Fibroblast of the conjunctiva (primary cell): ENCODE measurements at regions not wholly inside any gene's neighbourhood (a gene's known extent, or its start where the extent isn't known, plus 50 kb on each side); places are given as distances from the start of the nearest gene placed in this dataset.
"Not testable (repeated sequence)": the region's sequence is repeated elsewhere in the genome, so short reads cannot be mapped to it uniquely, and the experiment has no call there.

ENCODE experiments used
- DNase-seq: peaks from one replicate; pipeline ENCODE4 v3.0.0-alpha.2; 2010; ENCODE audit warnings: low read depth

- no peak for DNase-seq
These were observed 1053.6 kb upstream of the SEL1L start for GRCh38 chr14:82587226-82587625.

GRCh38 chr14:82595466-82595865, 1061.8 kb upstream of the SEL1L start:
- DNase-seq, result no peak

- DNase-seq, result no peak
These were observed 1069.1 kb upstream of the SEL1L start for GRCh38 chr14:82602794-82603193.

DNA sequence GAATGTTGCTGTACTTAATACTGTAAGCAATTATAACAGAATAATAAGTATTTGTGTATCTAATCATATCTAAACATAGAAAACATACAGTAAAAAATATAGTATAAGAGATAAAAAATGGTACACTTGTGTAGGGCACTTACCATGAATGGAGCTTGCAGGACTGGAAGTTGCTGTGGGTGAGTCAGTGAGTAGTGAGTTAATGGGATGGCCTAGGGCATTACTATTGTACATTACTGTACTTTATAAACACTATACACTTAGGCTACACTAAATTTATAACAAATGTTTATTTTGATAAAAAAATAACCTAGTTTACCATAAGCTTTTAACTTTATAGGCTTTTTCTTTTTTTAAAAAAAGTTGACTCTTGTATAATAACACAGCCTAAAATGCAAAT, 1071.2 kb upstream of the SEL1L start:
- DNase-seq, result no peak

- no peak for DNase-seq
These were observed 1088.3 kb upstream of the SEL1L start for GRCh38 chr14:82621881-82622450.

GRCh38 chr14:82626156-82627066, 1092.8 kb upstream of the SEL1L start:
- no peak for DNase-seq

GRCh38 chr14:82635915-82636314, 1102.3 kb upstream of the SEL1L start:
- DNase-seq, result no peak

GRCh38 chr14:82636426-82636825, 1102.8 kb upstream of the SEL1L start:
- DNase-seq, result no peak

DNA sequence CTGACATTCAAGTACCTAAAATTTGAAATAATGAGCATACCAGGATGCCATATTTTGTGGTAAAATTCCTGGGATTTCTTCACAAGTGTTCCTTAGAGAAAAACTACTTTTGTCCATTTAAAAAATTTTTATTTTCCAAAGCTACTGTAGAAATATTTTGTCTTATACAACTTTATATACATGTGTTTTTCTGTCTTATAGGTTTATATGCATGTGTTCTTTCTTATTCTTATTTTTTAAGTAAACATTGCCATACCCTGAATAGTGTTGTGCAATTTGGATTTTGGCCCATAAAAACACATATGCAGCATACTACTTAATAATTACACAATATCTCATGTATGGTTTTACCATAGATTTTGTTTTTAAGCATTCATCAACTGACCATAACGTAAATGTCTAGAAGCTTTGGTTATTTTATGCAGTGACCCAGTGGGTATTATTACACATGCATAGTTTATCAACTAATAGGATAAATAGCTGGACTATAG, 1107.4 kb upstream of the SEL1L start:
- DNase-seq, result peak; percentile 1

DNA sequence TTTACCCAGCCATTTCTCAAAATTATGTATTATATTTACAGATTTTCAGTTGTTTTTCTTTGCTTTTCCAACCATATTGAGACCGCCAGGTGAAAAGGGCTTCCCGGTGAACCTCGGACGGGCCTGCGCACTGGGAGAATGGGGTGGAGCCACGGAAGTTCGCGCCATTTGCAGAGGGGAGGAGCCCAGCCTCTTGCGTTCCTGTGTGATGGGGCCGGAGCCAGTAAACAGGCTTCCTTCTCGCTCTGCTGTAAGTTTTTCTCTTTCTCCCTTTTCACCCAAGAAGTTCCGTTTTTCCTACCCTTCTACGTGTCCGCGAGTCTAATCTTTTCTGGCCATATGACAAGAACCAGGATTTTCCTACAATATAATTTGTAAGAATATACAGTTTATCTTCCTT, 1108.8 kb upstream of the SEL1L start:
- DNase-seq, result peak; percentile 1

- DNase-seq, result no peak
These were observed 1113.6 kb upstream of the SEL1L start for GRCh38 chr14:82647088-82647810.

GRCh38 chr14:82655770-82656169, 1122.1 kb upstream of the SEL1L start:
- no peak for DNase-seq

- no peak for DNase-seq
These were observed 1123.6 kb upstream of the SEL1L start for GRCh38 chr14:82657186-82657675.

DNA sequence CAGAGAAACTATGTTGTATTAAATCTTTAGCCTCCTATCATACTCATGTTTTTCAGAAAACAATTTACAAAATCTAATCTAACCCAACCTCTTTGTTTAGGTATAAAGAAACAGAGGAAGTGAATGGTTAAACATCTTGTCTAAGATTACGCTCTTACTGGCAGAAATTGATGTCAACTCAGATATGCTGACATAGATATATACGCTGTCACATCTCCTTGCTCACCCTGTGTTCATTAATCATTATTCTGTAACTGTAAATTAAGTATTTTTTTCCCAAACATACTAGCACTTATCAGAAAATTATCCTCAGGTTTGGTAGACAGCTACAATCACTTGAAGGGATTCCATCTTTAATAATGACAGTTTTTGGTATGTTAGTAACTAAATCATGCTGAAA, 1127.6 kb upstream of the SEL1L start:
- DNase-seq, result no peak

DNA sequence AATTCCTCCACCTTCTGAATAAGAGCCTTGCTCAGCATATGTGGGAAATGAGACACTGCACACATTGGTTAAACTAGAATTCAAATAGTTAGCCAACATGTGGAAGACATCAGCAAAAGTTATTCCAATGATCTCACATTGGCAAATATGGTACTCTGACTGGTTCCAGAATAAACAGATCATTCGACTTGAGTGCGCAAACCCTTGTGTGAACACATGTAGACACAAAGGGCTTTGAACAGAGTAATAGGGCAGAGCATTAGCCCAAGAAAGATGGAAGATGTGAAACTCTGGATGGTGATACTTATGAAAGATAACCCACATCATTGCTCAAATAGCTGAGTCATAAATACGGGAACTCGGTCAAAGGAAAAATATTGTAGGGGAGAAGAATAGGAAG, 1133.4 kb upstream of the SEL1L start:
- DNase-seq, result peak; percentile 83

- peak; percentile 1 for DNase-seq
These were observed 1133.8 kb upstream of the SEL1L start for GRCh38 chr14:82667501-82667900.

DNA sequence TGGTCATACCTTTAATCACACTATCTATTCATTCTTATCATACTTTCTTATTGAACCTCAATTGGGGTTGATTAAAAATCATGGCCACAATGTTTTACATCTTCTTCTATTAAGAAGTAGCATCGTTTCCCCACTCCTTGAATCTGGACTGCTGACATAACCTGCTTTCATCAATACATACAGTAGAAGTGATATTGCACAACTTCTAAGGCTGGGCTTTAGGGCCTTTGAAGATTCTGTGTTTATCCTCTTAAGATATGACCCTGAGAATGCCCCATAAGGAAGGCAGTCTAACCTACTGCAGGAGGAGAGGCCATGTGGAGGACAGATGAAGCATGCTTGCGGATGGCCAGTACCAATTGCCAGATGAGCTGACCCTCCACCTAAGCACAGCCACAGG, 1142.8 kb upstream of the SEL1L start:
- DNase-seq, result no peak

DNA sequence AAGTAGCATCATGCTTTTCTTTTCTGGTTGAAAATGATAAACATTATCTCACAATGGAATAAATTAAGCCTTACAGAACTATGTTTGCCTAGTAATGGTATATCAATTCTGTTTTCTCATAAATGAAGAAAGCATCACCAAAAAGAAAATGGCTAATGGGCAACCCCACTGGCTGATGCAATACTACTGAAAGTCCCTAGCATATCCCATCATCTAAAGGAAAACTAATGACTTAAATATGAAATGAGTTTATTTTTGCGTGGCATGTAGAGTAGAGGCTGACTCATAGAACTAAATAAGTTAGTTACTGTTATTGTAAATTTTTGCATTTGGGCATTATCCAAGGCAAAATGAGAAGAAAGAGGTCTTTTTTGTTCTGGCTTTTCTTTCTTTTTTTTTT, 1156.3 kb upstream of the SEL1L start:
- peak; percentile 49 for DNase-seq

DNA sequence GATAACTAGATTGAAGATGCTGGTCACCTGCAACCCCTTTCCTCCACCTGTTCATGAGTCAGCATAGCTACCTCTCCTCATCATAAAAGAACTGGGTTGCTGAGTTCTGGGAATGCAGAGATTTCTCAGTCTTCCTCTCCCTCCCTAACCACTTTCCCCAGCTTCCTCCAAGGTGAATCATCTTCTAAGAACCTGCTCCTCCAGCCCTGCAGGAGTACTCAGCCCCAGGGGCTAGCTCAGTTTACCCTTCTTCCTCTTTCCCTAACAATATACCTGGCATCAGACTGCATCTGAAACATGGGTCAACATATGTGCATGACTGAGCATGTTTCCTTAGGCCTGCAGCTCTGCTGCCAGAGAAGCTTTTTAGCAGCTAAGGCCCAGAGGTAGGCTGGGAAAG, 1157.5 kb upstream of the SEL1L start:
- not testable (repeated sequence) for DNase-seq

GRCh38 chr14:82694820-82695219, 1161.2 kb upstream of the SEL1L start:
- no peak for DNase-seq

DNA sequence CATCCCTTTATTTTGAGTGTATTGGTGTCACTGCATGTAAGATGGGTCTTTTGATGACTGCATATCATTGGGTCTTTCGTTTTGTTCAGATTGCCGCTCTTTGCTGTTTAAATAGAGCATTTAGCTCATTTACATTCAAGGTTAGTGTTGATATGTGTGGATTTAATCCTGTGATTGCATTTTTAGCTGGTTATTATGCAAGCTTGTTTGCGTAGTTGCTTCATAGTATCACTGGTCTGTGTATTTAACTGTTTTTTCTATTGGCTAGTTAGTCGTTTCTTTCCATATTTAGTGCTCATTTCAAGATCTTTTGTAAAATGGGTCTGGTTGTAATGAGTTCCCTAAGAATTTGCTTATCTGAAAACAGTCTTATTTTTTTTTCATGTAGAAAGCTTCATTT, 1170.6 kb upstream of the SEL1L start:
- DNase-seq, result no peak

- peak; percentile 65 for DNase-seq
These were observed 1176.7 kb upstream of the SEL1L start for GRCh38 chr14:82710267-82710841.
